Vagina (tissue), 2 donors: ENCODE measurements at regions not wholly inside any gene's neighbourhood (a gene's known extent, or its start where the extent isn't known, plus 50 kb on each side); places are given as distances from the start of the nearest gene placed in this dataset.
"Not testable (repeated sequence)": the region's sequence is repeated elsewhere in the genome, so short reads cannot be mapped to it uniquely, and the experiment has no call there.

Experiments used
- DNase-seq, 2 donors: peaks; one replicate each; pipeline ENCODE4 v3.0.0-alpha.2; 2017; ENCODE audit errors: extremely low spot score in 2 of 2
- H3K27ac ChIP-seq: fragments of 200-600 bp; sonication (generic); one replicate; pipeline ENCODE4 v1.5.1; 2019
- H3K27me3 ChIP-seq: fragments of 200-600 bp; sonication (generic); one replicate; pipeline ENCODE4 v1.5.1; 2019
- H3K36me3 ChIP-seq, 2 donors: fragments of 200-600 bp; sonication (generic); one replicate each; pipeline ENCODE4 v1.5.1; 2017 to 2019
- H3K4me1 ChIP-seq: fragments of 200-600 bp; sonication (generic); one replicate; pipeline ENCODE4 v1.5.1; 2019
- H3K4me3 ChIP-seq, 2 donors: fragments of 200-600 bp; sonication (generic); 1 replicate in 1 of 2; 2 replicates in 1 of 2; pipeline ENCODE4 v1.5.1; 2016 to 2019
- H3K9me3 ChIP-seq: fragments of 200-600 bp; sonication (generic); one replicate; pipeline ENCODE4 v1.5.1; 2019
- POLR2A ChIP-seq, 2 donors: fragments of 450-650 bp; IDR thresholded peaks; one replicate each; pipeline ENCODE4 v1.6.1; 2017; ENCODE audit warnings: antibody characterized with exemption in 2 of 2, mild to moderate bottlenecking in 2 of 2, moderate library complexity in 2 of 2
- POLR2AphosphoS5 ChIP-seq, 2 donors: sonication (generic); formaldehyde crosslinking; IDR thresholded peaks; one replicate each; pipeline ENCODE4 v1.9.0; 2017; ENCODE audit warnings: antibody characterized with exemption in 2 of 2, mild to moderate bottlenecking in 2 of 2, low read depth in 1 of 2; ENCODE audit not compliant: insufficient read depth in 1 of 2
- intact Hi-C: fragments of 100-400 bp; cut with DNase I; formaldehyde crosslinking; loops from one replicate; pipeline ENCODE4 v1.15.1; 2023
- TF ChIP-seq, protein P1 (sequence below), 3 experiments: fragments of 450-650 bp in 2 of 3; fragments of 200-600 bp in 1 of 3; sonication (generic) in 1 of 3; IDR thresholded peaks; one replicate each; pipeline ENCODE4 v1.5.1; 2017 to 2019; ENCODE audit warnings: antibody characterized with exemption in 3 of 3, mild to moderate bottlenecking in 2 of 3, moderate library complexity in 2 of 3

DNA sequence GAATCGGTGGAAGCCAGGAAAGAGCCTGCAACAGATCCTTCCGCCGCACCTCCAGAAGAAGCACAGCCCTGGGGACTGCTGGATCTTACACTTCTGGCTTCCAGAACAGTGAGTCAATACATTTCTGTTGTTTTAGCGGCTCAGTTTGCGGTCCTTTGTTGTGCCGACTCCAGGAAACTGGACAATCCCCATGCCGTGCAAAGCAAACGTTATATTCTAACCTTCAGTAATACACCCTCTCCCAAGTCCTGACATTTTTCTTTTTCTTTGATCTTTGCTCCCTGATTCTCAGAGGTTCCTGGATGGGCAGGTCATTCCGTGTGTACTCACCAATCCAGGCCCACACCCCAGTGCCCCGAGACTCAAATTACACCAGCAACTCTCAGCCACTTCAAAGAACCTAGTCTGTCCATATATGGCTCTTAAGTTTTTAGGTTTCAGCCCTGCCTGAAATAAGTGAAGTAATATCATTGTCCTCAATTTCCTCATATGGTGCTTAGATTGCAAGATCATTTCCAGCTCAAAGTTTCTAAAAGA is 387.1 kb upstream of the SGCG start:
- no peak for DNase-seq
- H3K27me3 ChIP-seq: no peaks in the 10 kb centered on the region
- H3K27ac ChIP-seq: no peak overlapping the region
- no peaks in the 10 kb centered on the region for H3K4me1 ChIP-seq
- H3K9me3 ChIP-seq: no peaks in the 10 kb centered on the region
- no peak overlapping the region for H3K4me3 ChIP-seq
- no peak for TF ChIP-seq POLR2AphosphoS5 (IDR thresholded peaks at IDR 0.05; ENCODE audit: insufficient read depth in 1 of 2, low read depth in 1 of 2)
- TF ChIP-seq, protein P1, sequence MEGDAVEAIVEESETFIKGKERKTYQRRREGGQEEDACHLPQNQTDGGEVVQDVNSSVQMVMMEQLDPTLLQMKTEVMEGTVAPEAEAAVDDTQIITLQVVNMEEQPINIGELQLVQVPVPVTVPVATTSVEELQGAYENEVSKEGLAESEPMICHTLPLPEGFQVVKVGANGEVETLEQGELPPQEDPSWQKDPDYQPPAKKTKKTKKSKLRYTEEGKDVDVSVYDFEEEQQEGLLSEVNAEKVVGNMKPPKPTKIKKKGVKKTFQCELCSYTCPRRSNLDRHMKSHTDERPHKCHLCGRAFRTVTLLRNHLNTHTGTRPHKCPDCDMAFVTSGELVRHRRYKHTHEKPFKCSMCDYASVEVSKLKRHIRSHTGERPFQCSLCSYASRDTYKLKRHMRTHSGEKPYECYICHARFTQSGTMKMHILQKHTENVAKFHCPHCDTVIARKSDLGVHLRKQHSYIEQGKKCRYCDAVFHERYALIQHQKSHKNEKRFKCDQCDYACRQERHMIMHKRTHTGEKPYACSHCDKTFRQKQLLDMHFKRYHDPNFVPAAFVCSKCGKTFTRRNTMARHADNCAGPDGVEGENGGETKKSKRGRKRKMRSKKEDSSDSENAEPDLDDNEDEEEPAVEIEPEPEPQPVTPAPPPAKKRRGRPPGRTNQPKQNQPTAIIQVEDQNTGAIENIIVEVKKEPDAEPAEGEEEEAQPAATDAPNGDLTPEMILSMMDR (IDR thresholded peaks at IDR 0.05): no peak
- no peak for TF ChIP-seq POLR2A (IDR thresholded peaks at IDR 0.05)
- intact Hi-C loops: no loop called here
- H3K36me3 ChIP-seq: no peaks in the 10 kb centered on the region

DNA sequence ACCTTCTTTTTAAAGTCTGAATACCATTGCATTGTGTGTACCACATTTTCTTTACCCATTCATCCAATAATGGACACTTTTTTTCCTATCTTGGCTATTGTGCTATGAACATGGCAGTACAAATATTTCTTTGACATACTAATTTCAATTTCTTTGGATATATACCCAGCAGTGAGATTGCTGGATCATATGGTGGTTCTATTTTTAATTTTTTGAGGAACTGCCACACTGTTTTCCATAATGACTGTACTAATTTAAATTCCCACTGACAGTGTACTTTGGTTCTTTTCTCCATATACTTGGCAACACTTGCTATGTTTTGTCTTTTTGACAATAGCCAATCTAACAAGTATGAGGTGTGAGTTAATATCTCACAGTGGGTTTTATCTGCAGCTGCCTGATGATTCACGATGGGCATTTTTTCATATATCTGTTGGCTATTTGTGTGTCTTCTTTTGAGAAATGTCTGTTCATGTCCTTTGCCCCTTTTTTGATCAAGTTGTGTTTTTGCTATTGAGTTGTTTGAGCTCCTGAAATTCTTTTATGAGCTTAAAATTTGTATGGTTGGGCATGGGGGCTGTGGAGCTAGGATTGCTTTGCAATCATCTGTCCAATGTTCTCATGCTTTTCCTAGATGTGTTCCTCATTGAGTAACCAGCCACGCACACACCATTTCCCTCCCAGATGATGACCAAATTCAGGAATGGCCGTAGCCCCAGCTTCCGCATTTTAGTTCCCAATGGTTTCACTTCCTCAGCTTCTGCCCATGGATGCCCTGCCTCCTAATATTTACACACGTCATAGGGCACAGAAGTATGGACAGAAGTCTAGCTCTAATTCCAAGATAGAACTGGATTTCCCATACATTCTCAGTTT is 380.0 kb upstream of the SGCG start:
- intact Hi-C loops: no loop called here
- Histone ChIP-seq H3K9me3 (no peaks in the 10 kb centered on the region), H3K27me3 (no peaks in the 10 kb centered on the region), H3K36me3 (no peaks in the 10 kb centered on the region), H3K27ac (no peak overlapping the region), H3K4me3 (no peak overlapping the region), H3K4me1 (no peaks in the 10 kb centered on the region)
- TF ChIP-seq POLR2A (IDR thresholded peaks at IDR 0.05): no peak
- DNase-seq: no peak

DNA sequence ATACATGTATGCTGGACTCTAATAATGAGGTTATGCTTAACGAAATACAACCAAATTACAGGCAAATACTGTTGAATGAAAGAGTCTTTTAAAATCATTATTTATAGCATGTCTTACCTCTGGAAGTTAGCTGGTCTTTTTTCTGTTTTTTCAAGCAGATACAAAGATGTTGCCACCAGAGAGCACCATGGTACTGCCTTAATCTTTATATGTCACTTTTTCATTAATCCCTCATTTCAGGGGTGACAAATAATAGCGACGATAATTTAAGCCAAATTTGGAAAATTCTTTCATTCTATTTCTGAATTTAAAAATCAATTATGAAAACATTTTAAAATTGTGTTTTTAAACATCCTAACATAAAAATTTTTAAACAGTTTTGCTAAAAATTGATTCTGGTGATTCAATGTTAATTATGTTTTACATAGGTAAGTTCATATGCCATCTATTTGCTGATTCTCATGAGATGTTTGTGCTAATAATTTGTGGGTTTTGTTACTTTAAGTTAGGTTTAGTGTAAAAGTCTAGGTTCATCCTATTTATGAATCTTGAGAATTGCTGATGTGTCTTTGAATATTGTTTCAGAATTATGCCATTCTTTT is 379.3 kb upstream of the SGCG start:
- Histone ChIP-seq H3K27me3 (no peaks in the 10 kb centered on the region), H3K4me1 (no peaks in the 10 kb centered on the region), H3K9me3 (no peaks in the 10 kb centered on the region), H3K4me3 (no peak overlapping the region), H3K36me3 (no peaks in the 10 kb centered on the region), H3K27ac (no peak overlapping the region)
- no peak for TF ChIP-seq POLR2A (IDR thresholded peaks at IDR 0.05)
- TF ChIP-seq, protein P1 (IDR thresholded peaks at IDR 0.05): no peak
- TF ChIP-seq POLR2AphosphoS5 (IDR thresholded peaks at IDR 0.05; ENCODE audit: insufficient read depth in 1 of 2, low read depth in 1 of 2): no peak
- intact Hi-C loops: no loop called here
- no peak for DNase-seq

DNA sequence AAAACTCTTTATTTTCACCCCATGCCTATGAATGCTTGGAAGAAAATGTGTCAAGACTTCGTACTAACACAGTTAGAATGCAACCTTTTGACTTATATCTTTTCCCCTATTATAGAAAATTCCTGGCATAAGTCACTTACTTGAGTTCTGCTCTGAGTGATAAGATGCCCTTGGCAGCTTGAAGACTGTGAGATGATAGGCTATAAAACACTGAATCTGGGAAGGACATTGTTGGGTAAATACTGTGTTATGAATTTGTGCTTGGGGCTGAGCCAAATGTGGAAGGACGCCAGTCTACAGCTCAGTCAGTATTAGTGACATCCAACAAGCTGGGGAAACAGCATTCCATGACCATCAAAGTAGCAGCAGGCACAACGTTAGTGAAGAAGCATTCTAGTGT is 368.0 kb upstream of the SGCG start:
- Histone ChIP-seq H3K9me3 (no peaks in the 10 kb centered on the region), H3K36me3 (no peaks in the 10 kb centered on the region), H3K27ac (no peak overlapping the region), H3K4me3 (no peak overlapping the region), H3K4me1 (peaks cover 6% of the 10 kb centered on the region), H3K27me3 (no peaks in the 10 kb centered on the region)
- intact Hi-C loops: no loop called here
- TF ChIP-seq POLR2AphosphoS5 (IDR thresholded peaks at IDR 0.05; ENCODE audit: insufficient read depth in 1 of 2, low read depth in 1 of 2) (no peak), POLR2A (IDR thresholded peaks at IDR 0.05) (no peak)
- TF ChIP-seq, protein P1 (IDR thresholded peaks at IDR 0.05): no peak
- DNase-seq: no peak

DNA sequence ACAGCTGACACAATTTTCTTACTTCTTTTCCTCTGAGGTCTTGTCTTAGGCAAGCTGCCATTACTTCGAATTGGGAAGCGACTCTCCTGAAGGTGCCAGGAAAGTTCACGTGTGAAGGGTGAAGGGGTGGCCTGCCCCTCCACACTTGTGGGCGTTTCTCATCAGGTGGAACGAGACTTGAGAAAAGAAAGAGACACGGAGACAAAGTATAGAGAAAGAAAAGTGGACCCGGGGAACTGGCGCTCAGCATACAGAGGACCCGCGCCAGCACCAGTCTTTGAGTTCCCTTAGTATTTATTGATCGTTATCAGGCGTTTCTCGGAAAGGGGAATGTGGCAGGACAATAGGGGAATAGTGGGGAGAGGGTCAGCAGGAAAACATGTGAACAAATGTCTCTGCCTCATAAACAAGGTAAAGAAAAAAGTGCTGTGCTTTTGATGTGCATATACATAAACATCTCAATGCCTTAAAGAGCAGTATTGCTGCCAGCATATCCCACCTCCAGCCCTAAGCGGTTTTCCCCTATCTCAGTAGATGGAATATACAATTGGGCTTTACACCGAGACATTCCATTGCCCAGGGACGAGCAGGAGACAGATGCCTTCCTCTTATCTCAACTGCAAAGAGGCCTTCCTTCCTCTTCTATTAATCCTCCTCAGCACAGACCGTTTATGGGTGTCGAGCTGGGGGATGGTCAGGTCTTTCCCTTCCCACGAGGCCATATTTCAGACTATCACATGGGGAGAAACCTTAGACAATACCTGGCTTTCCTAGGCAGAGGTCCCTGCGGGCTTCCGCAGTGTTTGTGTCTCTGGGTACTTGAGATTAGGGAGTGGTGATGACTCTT is 367.0 kb upstream of the SGCG start:
- H3K36me3 ChIP-seq, H3K27me3 ChIP-seq, H3K4me3 ChIP-seq, H3K9me3 ChIP-seq, H3K4me1 ChIP-seq, intact Hi-C loops, H3K27ac ChIP-seq, DNase-seq: not testable (repeated sequence)

DNA sequence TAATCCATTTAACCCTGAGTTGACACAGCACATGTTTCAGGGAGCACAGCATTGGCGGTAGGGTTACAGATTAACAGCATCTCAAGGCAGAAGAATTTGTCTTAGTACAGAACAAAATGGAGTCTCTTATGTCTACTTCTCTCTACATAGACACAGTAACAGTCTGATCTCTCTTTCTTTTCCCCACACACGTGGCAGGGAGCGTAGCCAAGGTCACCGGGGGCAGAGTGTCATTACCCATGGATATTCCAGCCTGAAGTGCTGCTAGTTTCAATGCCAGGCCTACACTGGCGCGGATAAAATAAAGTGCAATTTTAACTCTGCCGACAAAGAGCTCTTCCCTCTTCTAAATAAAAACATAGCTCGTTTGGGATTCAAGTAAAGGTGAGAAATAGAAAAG is 366.3 kb upstream of the SGCG start:
- H3K36me3 ChIP-seq, intact Hi-C loops, H3K9me3 ChIP-seq, H3K4me3 ChIP-seq, H3K4me1 ChIP-seq, DNase-seq, H3K27ac ChIP-seq, H3K27me3 ChIP-seq: not testable (repeated sequence)
